ENCODE measurements at regions not wholly inside any gene's neighbourhood (a gene's known extent, or its start where the extent isn't known, plus 50 kb on each side); places are given as distances from the start of the nearest gene placed in this dataset.
A peak's percentile ranks its signal among the peaks of the same experiment; 100 is the strongest.
"Not testable (repeated sequence)": the region's sequence is repeated elsewhere in the genome, so short reads cannot be mapped to it uniquely, and the experiment has no call there.

- intact Hi-C loops (cut with DNase I); ATAC-seq: not testable (repeated sequence)
- DNase-seq, result peak; percentile 5
Observed at GRCh38 chr9:40361018-40361417, 767.5 kb downstream of the FOXD4L6 start.

- peak; percentile 16 for DNase-seq
- intact Hi-C loops (cut with DNase I), result not testable (repeated sequence)
Observed at GRCh38 chr9:40330958-40331357, 797.5 kb downstream of the FOXD4L6 start.

GRCh38 chr9:40328907-40329306, 799.6 kb downstream of the FOXD4L6 start:
- DNase-seq; intact Hi-C loops (cut with DNase I): not testable (repeated sequence)
- peak; percentile 47 to 68 for ATAC-seq

More at GRCh38 chr9:40330958-40331357, 797.5 kb downstream of the FOXD4L6 start:
- not testable (repeated sequence) for ATAC-seq

- intact Hi-C loops (cut with DNase I); DNase-seq: not testable (repeated sequence)
Observed at GRCh38 chr9:40326179-40326578, 802.3 kb downstream of the FOXD4L6 start.

GRCh38 chr9:40322730-40323129, 805.8 kb downstream of the FOXD4L6 start:
- ATAC-seq; DNase-seq; intact Hi-C loops (cut with DNase I): not testable (repeated sequence)

More at GRCh38 chr9:40326179-40326578, 802.3 kb downstream of the FOXD4L6 start:
- ATAC-seq, result not testable (repeated sequence)

GRCh38 chr9:40321857-40322256, 806.6 kb downstream of the FOXD4L6 start:
- intact Hi-C loops (cut with DNase I); DNase-seq; ATAC-seq: not testable (repeated sequence)

- intact Hi-C loops (cut with DNase I); DNase-seq; ATAC-seq: not testable (repeated sequence)
Observed at GRCh38 chr9:40321204-40321603, 807.3 kb downstream of the FOXD4L6 start.

GRCh38 chr9:40315215-40315614, 813.3 kb downstream of the FOXD4L6 start:
- DNase-seq; intact Hi-C loops (cut with DNase I); ATAC-seq: not testable (repeated sequence)

GRCh38 chr9:40289999-40290398, 838.5 kb downstream of the FOXD4L6 start:
- ATAC-seq; intact Hi-C loops (cut with DNase I); DNase-seq: not testable (repeated sequence)
